RPMI8226 (cell line): ENCODE measurements at regions not wholly inside any gene's neighbourhood (a gene's known extent, or its start where the extent isn't known, plus 50 kb on each side); places are given as distances from the start of the nearest gene placed in this dataset.

Experiments
- DNase-seq: peaks from one replicate; pipeline ENCODE4 v3.0.0-alpha.2; 2015

GRCh38 chr3:23644099-23644498 is 161.7 kb upstream of the UBE2E1 start:
- no peak for DNase-seq

GRCh38 chr3:23644676-23645075 is 161.1 kb upstream of the UBE2E1 start:
- no peak for DNase-seq

- DNase-seq, result no peak
Measured at GRCh38 chr3:23645533-23646183, 160.1 kb upstream of the UBE2E1 start.

- DNase-seq, result no peak
Measured at GRCh38 chr3:23646184-23646920, 159.4 kb upstream of the UBE2E1 start.

- DNase-seq, result no peak
Measured at GRCh38 chr3:23647706-23648258, 158.0 kb upstream of the UBE2E1 start.

GRCh38 chr3:23648326-23648995 is 157.3 kb upstream of the UBE2E1 start:
- DNase-seq, result peak; percentile 70

GRCh38 chr3:23648996-23649395 is 156.8 kb upstream of the UBE2E1 start:
- no peak for DNase-seq

GRCh38 chr3:23649448-23649847 is 156.3 kb upstream of the UBE2E1 start:
- no peak for DNase-seq

GRCh38 chr3:23650371-23651140 is 155.2 kb upstream of the UBE2E1 start:
- DNase-seq, result no peak

GRCh38 chr3:23653647-23654525 is 151.9 kb upstream of the UBE2E1 start:
- peak; percentile 84 for DNase-seq

- peak; percentile 87 for DNase-seq
Measured at GRCh38 chr3:23654571-23654970, 151.2 kb upstream of the UBE2E1 start.

- DNase-seq, result no peak
Measured at GRCh38 chr3:23655749-23656148, 150.0 kb upstream of the UBE2E1 start.

GRCh38 chr3:23656199-23656598 is 149.6 kb upstream of the UBE2E1 start:
- no peak for DNase-seq

GRCh38 chr3:23656821-23657220 is 148.9 kb upstream of the UBE2E1 start:
- DNase-seq, result no peak

GRCh38 chr3:23657647-23658046 is 148.1 kb upstream of the UBE2E1 start:
- DNase-seq, result no peak

GRCh38 chr3:23659274-23659673 is 146.5 kb upstream of the UBE2E1 start:
- DNase-seq, result peak; percentile 60

GRCh38 chr3:23659840-23660430 is 145.8 kb upstream of the UBE2E1 start:
- DNase-seq, result no peak

- DNase-seq, result no peak
Measured at GRCh38 chr3:23662079-23662617, 143.6 kb upstream of the UBE2E1 start.

GRCh38 chr3:23663246-23663645 is 142.5 kb upstream of the UBE2E1 start:
- no peak for DNase-seq

GRCh38 chr3:23663661-23664186 is 142.0 kb upstream of the UBE2E1 start:
- no peak for DNase-seq

- DNase-seq, result no peak
Measured at GRCh38 chr3:23664459-23664858, 141.3 kb upstream of the UBE2E1 start.
